ENCODE measurements at regions not wholly inside any gene's neighbourhood (a gene's known extent, or its start where the extent isn't known, plus 50 kb on each side); places are given as distances from the start of the nearest gene placed in this dataset.

GRCh38 chr13:83955011-83955410 is 72.7 kb upstream of the SLITRK1 start:
- no peak for DNase-seq (ENCODE audit: low read depth in 2 of 2)

- no peak for DNase-seq (ENCODE audit: low read depth in 2 of 2)
These were observed 71.6 kb upstream of the SLITRK1 start for GRCh38 chr13:83953916-83954315.

GRCh38 chr13:83950293-83950692 is 68.0 kb upstream of the SLITRK1 start:
- DNase-seq (ENCODE audit: low read depth in 2 of 2) = no peak

- no peak for DNase-seq (ENCODE audit: low read depth in 2 of 2)
These were observed 61.4 kb upstream of the SLITRK1 start for GRCh38 chr13:83943530-83944279.

GRCh38 chr13:83941701-83942335 is 59.5 kb upstream of the SLITRK1 start:
- DNase-seq (ENCODE audit: low read depth in 2 of 2) = no peak

GRCh38 chr13:83940742-83941141 is 58.5 kb upstream of the SLITRK1 start:
- DNase-seq (ENCODE audit: low read depth in 2 of 2) = no peak

- DNase-seq (ENCODE audit: low read depth in 2 of 2) = no peak
These were observed 55.3 kb upstream of the SLITRK1 start for GRCh38 chr13:83937579-83937978.

- no peak for DNase-seq (ENCODE audit: low read depth in 2 of 2)
These were observed 53.3 kb upstream of the SLITRK1 start for GRCh38 chr13:83935566-83935965.
